Thoracic aorta (tissue), 2 donors: ENCODE measurements at regions not wholly inside any gene's neighbourhood (a gene's known extent, or its start where the extent isn't known, plus 50 kb on each side); places are given as distances from the start of the nearest gene placed in this dataset.
"Not testable (repeated sequence)": the region's sequence is repeated elsewhere in the genome, so short reads cannot be mapped to it uniquely, and the experiment has no call there.

Experiments used
- ATAC-seq: fragments of 150-250 bp; one replicate; pipeline ENCODE4 v1.8.0; 2017; ENCODE audit warnings: low read depth; ENCODE audit not compliant: insufficient number of reproducible peaks, low FRiP score
- DNase-seq: peaks from one replicate; pipeline ENCODE4 v3.0.0-alpha.2; 2020; ENCODE audit warnings: low spot score
- H3K27ac ChIP-seq, 2 donors: fragments of 200-600 bp; sonication (generic); 1 replicate in 1 of 2; 2 replicates in 1 of 2; pipeline ENCODE4 v1.5.1; 2016; ENCODE audit warnings: mild to moderate bottlenecking in 2 of 2, moderate library complexity in 2 of 2
- H3K27me3 ChIP-seq: fragments of 200-600 bp; sonication (generic); replicated peaks from 2 replicates; pipeline ENCODE4 v1.6.0; 2016; ENCODE audit warnings: mild to moderate bottlenecking; ENCODE audit not compliant: insufficient read depth
- H3K36me3 ChIP-seq: fragments of 200-600 bp; sonication (generic); one replicate; pipeline ENCODE4 v1.5.1; 2016
- H3K4me1 ChIP-seq, 2 donors: fragments of 200-600 bp; sonication (generic); 1 replicate in 1 of 2; 2 replicates in 1 of 2; pipeline versions ENCODE4 v1.5.1 to v1.6.0; 2016; ENCODE audit warnings: low read depth in 2 of 2, mild to moderate bottlenecking in 1 of 2; ENCODE audit not compliant: control insufficient read depth in 1 of 2
- H3K4me3 ChIP-seq: fragments of 200-600 bp; sonication (generic); 2 replicates; pipeline ENCODE4 v1.5.1; 2016; ENCODE audit warnings: mild to moderate bottlenecking
- H3K9me3 ChIP-seq: fragments of 200-600 bp; sonication (generic); 2 replicates; pipeline ENCODE4 v1.5.1; 2016
- TF ChIP-seq, protein P1 (sequence below): fragments of 200-600 bp; sonication (generic); IDR thresholded peaks from one replicate; pipeline ENCODE4 v1.5.1; 2019; ENCODE audit warnings: antibody characterized with exemption

DNA sequence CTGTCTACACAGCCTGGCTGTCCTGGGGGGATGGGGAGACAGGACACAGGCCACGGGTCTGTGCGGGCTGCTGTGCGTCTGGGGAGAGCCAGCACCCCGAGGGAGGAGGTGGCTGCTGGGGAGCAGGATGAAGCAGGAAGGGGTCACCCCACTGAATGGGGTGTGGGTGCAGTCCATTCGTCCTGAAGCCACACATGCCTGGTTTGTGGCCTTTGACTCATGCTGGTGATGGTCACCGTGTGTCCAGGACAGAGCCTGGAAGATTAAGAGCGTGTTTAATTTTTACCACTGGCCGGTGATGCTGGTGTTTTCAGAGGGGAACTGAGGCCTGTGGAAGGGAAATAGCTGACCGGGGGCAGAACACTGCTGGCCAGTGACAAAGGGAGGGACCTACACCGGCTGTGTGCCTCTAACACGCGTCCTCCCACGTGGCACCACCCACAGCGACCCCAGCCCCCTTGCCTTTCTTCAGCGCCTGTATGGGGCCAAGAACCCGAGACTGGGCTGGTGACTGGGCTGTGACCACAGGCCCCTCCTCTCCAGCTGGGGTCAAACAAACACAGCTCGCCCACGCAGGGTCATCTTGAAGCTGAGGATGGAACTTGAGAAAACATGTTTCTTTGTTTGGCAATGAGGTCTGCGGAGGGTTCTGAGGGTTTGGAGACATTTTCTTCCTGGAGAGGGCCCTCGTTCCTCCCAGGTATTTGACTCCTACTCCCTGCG, 99.5 kb upstream of the LRPAP1 start:
- H3K4me3 ChIP-seq, H3K36me3 ChIP-seq, DNase-seq, H3K27ac ChIP-seq, H3K9me3 ChIP-seq, H3K4me1 ChIP-seq, ATAC-seq, H3K27me3 ChIP-seq: not testable (repeated sequence)

- DNase-seq (no peak), ATAC-seq (no peak)
- H3K9me3 ChIP-seq, result no peaks in the 10 kb centered on the region
- no peak overlapping the region for H3K27ac ChIP-seq
- no peaks in the 10 kb centered on the region for H3K4me1 ChIP-seq
- TF ChIP-seq, protein P1, sequence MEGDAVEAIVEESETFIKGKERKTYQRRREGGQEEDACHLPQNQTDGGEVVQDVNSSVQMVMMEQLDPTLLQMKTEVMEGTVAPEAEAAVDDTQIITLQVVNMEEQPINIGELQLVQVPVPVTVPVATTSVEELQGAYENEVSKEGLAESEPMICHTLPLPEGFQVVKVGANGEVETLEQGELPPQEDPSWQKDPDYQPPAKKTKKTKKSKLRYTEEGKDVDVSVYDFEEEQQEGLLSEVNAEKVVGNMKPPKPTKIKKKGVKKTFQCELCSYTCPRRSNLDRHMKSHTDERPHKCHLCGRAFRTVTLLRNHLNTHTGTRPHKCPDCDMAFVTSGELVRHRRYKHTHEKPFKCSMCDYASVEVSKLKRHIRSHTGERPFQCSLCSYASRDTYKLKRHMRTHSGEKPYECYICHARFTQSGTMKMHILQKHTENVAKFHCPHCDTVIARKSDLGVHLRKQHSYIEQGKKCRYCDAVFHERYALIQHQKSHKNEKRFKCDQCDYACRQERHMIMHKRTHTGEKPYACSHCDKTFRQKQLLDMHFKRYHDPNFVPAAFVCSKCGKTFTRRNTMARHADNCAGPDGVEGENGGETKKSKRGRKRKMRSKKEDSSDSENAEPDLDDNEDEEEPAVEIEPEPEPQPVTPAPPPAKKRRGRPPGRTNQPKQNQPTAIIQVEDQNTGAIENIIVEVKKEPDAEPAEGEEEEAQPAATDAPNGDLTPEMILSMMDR, result no peak
- no peaks in the 10 kb centered on the region for H3K36me3 ChIP-seq
- H3K27me3 ChIP-seq, result no peaks in the 10 kb centered on the region
- H3K4me3 ChIP-seq, result no peak overlapping the region
Observed at GRCh38 chr4:3630598-3631543, 98.6 kb upstream of the LRPAP1 start.

GRCh38 chr4:3630136-3630597, 97.9 kb upstream of the LRPAP1 start:
- Histone ChIP-seq H3K27me3 (no peaks in the 10 kb centered on the region), H3K4me1 (no peaks in the 10 kb centered on the region), H3K27ac (no peak overlapping the region), H3K9me3 (no peaks in the 10 kb centered on the region), H3K4me3 (no peak overlapping the region), H3K36me3 (no peaks in the 10 kb centered on the region)
- DNase-seq (no peak), ATAC-seq (no peak)
- TF ChIP-seq, protein P1, result no peak

DNA sequence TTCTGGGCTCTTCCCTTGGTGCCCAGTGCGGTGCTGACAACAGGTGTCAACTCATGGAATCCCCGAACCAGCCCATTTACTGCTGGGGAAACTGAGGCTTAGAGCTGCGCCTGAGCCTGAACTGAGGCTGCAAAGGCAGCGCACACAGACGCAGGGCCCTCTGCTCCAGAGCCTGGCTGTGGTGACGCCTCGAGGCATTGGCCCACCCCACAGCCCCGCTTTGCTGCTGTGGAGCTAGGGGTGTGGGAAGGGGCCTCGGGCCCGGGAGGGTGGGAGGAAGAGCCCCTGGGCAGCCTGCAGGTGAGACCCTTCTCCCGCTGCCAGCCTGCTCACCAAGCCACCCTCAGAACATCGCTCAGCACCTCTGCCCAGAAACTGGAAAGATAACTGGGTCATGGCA, 97.4 kb upstream of the LRPAP1 start:
- Histone ChIP-seq H3K4me3 (no peak overlapping the region), H3K27me3 (no peaks in the 10 kb centered on the region), H3K36me3 (no peaks in the 10 kb centered on the region), H3K27ac (no peak overlapping the region), H3K9me3 (no peaks in the 10 kb centered on the region), H3K4me1 (no peaks in the 10 kb centered on the region)
- TF ChIP-seq, protein P1, result no peak
- no peak for DNase-seq
- no peak for ATAC-seq

DNA sequence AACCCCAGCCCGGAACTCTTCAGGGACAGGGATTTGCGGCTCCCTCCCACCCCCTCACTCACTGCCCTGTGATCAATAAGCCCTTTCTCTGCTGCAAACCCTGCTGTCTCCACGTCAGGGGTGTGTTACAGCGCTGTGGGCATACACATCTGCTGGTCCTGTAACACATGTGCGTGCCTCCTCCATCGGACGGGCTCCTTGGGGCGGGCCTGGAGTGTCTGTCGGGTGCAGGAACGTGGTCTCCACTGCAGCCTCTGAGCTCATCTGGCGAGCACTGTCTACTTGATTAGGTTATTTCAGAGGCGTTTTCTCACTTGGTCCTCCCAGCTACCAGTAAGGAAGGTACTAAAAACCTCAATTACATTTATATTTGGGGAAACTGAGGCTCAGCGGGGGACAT, 97.0 kb upstream of the LRPAP1 start:
- not testable (repeated sequence) for H3K27me3 ChIP-seq, H3K9me3 ChIP-seq, H3K36me3 ChIP-seq, H3K4me3 ChIP-seq, H3K4me1 ChIP-seq, H3K27ac ChIP-seq, ATAC-seq, DNase-seq

GRCh38 chr4:3628868-3629175, 96.6 kb upstream of the LRPAP1 start:
- Histone ChIP-seq H3K27me3 (no peaks in the 10 kb centered on the region), H3K4me1 (no peaks in the 10 kb centered on the region), H3K4me3 (no peak overlapping the region), H3K36me3 (no peaks in the 10 kb centered on the region), H3K27ac (no peak overlapping the region), H3K9me3 (no peaks in the 10 kb centered on the region)
- TF ChIP-seq, protein P1, result no peak
- DNase-seq (no peak), ATAC-seq (no peak)

DNA sequence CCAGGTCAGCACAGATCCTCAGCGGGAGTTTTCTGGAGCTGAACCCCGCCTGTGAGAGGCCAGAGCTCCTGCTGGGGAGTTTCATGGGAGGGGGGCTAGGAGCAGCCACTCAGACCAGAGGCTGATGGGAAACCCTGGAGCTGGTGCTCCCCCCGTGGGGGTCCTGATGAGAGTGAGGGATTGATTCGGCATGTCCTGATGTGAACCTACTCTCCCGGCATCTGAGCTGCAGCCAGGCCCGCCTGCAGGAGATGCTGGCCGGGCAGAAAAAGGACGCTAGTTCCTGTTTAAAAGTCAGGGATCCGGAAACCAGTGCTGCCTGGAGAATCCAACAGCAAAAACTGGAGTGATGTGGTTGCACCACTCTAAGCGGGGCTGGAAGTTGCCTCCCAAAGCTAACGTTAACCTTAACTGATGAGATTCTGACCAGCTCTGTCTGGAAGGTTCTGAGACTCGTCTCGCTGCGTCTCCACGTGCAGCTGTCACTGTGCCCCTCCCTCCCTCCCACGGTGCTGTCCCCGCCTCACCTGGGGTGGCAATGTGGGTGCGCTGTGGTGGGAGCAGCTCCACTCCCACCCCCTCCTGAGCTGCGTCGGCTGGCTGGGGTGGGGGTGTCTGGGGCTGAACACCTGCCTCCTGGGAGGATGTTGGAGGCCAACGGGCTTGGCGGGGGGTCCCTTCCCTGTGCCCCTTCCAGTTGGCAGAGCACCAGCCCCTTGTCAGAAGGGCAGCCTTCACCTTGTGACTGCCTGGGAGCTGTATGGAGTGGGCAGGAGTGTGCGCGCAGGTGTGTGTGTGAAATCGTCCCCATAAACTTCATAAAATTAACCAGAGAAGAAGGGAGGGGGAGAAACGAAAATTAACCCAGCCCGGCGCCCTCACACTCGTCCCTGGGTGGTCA, 96.0 kb upstream of the LRPAP1 start:
- H3K9me3 ChIP-seq, H3K36me3 ChIP-seq, H3K4me1 ChIP-seq, H3K27me3 ChIP-seq, ATAC-seq, H3K4me3 ChIP-seq, DNase-seq, H3K27ac ChIP-seq: not testable (repeated sequence)

GRCh38 chr4:3627456-3627855, 95.2 kb upstream of the LRPAP1 start:
- H3K4me1 ChIP-seq, H3K9me3 ChIP-seq, H3K4me3 ChIP-seq, H3K27me3 ChIP-seq, H3K27ac ChIP-seq, H3K36me3 ChIP-seq, ATAC-seq, DNase-seq: not testable (repeated sequence)
